Kidney (tissue), 13 donors: ENCODE measurements at regions not wholly inside any gene's neighbourhood (a gene's known extent, or its start where the extent isn't known, plus 50 kb on each side); places are given as distances from the start of the nearest gene placed in this dataset.

Source experiments
- DNase-seq, 5 donors: peaks; one replicate each; pipeline ENCODE4 v3.0.0-alpha.2; 2013 to 2020
- FAIRE-seq: peaks from 2 replicates; lab custom pipeline; 2012; peaks lifted over from hg19 to GRCh38; lab: Jason Lieb, UNC
- H3K27ac ChIP-seq, 2 donors: one replicate each; pipeline ENCODE4 v1.7.0; 2013; ENCODE audit warnings: low read depth in 2 of 2, low read length in 2 of 2, inconsistent platforms in 1 of 2
- H3K27me3 ChIP-seq: one replicate; pipeline ENCODE4 v1.7.1; 2013; ENCODE audit warnings: low read length, inconsistent platforms; ENCODE audit not compliant: control insufficient read depth, insufficient read depth
- H3K36me3 ChIP-seq, 3 donors: one replicate each; pipeline versions ENCODE4 v1.7.0 to v1.7.1; 2013; ENCODE audit warnings: low read length in 3 of 3, control low read depth in 1 of 3, inconsistent platforms in 1 of 3; ENCODE audit not compliant: insufficient read depth in 3 of 3, control insufficient read depth in 2 of 3
- H3K4me1 ChIP-seq, 3 donors: one replicate each; pipeline versions ENCODE4 v1.7.0 to v1.7.1; 2013; ENCODE audit warnings: low read length in 3 of 3, inconsistent platforms in 1 of 3, low read depth in 1 of 3; ENCODE audit not compliant: control insufficient read depth in 2 of 3, insufficient read depth in 2 of 3
- H3K4me3 ChIP-seq, 3 donors: one replicate each; pipeline versions ENCODE4 v1.7.0 to v1.8.1; 2013; ENCODE audit warnings: low read length in 3 of 3, control low read depth in 1 of 3, inconsistent platforms in 1 of 3
- H3K9ac ChIP-seq, 3 donors: one replicate each; pipeline versions ENCODE4 v1.7.0 to v1.7.1; 2013; ENCODE audit warnings: low read length in 3 of 3, control low read depth in 1 of 3, inconsistent platforms in 1 of 3
- H3K9me3 ChIP-seq, 3 donors: one replicate each; pipeline versions ENCODE4 v1.7.0 to v1.7.1; 2013; ENCODE audit warnings: low read length in 3 of 3, control low read depth in 1 of 3, inconsistent platforms in 1 of 3; ENCODE audit not compliant: control insufficient read depth in 2 of 3, insufficient read depth in 1 of 3
- intact Hi-C: fragments of 100-400 bp; cut with DNase I; formaldehyde crosslinking; loops from one replicate; pipeline ENCODE4 v1.11.1; 2022
- TF ChIP-seq, protein P1 (sequence below): IDR thresholded peaks from 3 replicates; pipeline ENCODE4 v1.5.1; 2012; ENCODE audit warnings: mild to moderate bottlenecking, moderate library complexity, borderline replicate concordance; ENCODE audit not compliant: insufficient read depth; ENCODE audit errors: extremely low read depth
- donor health status: control.
- donor health status: control.
- donor health status: control.
- donor health status: control.
- donor health status: control.
- donor health status: DM: yes; HTN: yes; CAD: no.
- donor health status: Normal renal cell carcinoma (clear cell type).

DNA sequence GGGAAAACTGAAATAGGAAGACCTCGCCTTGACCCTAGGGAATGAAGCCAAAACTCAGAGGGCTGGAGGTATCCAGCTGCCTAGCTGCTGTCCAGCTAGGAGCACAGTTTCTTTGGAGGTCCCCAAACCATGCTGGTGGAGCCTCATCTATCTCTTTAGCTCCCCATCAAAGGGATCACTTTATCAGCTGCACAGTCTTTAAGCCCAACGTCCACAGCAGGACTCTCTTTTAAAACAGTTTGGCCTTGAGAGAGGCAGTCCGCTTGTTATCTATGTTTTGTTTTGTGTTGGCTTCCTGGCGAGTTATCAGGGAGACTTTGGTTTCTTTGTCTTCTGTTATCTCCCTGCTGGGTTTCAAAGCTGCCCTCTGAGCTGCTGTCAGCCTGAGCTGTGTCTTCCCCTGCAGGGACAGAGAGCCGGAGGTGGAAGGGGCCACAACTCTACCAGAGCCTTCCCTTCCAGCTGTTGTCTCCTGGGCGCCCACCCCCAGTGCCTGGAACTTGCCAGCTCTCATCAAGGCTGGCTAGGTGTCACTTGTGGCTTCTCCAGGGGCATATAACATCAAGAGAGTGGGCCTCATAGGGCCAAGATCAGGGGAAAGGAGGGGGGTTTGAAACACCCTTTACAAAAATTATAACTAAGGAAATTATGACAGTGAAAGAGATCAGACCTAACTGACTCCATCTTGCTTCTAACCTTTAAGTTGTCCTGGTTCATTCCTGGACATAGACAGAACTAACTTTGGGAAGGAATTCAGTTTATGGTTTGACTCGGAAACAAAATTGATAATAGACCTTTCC is 61.4 kb upstream of the C15orf39 start:
- Histone ChIP-seq H3K9ac (no peak overlapping the region), H3K9me3 (peaks cover 0 to 31% (median 9%) of the 10 kb centered on the region in 3 donors), H3K27ac (no peak overlapping the region), H3K4me1 (no peaks in the 10 kb centered on the region), H3K36me3 (no peaks in the 10 kb centered on the region), H3K4me3 (no peak overlapping the region), H3K27me3 (no peaks in the 10 kb centered on the region)
- intact Hi-C loops, result no loop called here
- no peak for DNase-seq
- no peak for FAIRE-seq
- TF ChIP-seq, protein P1, sequence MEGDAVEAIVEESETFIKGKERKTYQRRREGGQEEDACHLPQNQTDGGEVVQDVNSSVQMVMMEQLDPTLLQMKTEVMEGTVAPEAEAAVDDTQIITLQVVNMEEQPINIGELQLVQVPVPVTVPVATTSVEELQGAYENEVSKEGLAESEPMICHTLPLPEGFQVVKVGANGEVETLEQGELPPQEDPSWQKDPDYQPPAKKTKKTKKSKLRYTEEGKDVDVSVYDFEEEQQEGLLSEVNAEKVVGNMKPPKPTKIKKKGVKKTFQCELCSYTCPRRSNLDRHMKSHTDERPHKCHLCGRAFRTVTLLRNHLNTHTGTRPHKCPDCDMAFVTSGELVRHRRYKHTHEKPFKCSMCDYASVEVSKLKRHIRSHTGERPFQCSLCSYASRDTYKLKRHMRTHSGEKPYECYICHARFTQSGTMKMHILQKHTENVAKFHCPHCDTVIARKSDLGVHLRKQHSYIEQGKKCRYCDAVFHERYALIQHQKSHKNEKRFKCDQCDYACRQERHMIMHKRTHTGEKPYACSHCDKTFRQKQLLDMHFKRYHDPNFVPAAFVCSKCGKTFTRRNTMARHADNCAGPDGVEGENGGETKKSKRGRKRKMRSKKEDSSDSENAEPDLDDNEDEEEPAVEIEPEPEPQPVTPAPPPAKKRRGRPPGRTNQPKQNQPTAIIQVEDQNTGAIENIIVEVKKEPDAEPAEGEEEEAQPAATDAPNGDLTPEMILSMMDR, result no peak

DNA sequence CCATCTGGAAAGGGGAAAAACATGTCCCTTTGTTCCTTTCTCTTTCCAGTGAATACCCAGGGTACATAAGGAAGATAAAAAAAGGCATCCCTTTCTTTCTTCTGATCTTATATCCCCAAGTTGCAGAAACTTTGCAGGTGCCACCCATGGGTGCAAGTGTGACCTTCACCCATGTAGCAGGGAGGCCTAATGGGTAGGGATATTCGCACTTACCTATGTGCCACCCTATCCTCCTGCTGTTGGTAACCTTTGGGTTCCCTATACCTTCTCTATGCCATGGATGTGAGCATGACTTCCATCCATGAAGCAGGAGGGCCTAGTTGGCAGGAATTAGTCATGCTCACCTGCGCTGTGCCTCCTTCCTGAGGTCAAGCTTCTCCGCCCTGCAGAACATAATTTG is 59.2 kb upstream of the C15orf39 start:
- Histone ChIP-seq H3K9ac (no peak overlapping the region), H3K36me3 (no peaks in the 10 kb centered on the region), H3K27me3 (no peaks in the 10 kb centered on the region), H3K27ac (no peak overlapping the region), H3K9me3 (peaks cover 0 to 31% (median 9%) of the 10 kb centered on the region in 3 donors), H3K4me3 (no peak overlapping the region), H3K4me1 (no peaks in the 10 kb centered on the region)
- no peak for FAIRE-seq
- no peak for DNase-seq
- intact Hi-C loops, result no loop called here
- TF ChIP-seq, protein P1, result no peak

DNA sequence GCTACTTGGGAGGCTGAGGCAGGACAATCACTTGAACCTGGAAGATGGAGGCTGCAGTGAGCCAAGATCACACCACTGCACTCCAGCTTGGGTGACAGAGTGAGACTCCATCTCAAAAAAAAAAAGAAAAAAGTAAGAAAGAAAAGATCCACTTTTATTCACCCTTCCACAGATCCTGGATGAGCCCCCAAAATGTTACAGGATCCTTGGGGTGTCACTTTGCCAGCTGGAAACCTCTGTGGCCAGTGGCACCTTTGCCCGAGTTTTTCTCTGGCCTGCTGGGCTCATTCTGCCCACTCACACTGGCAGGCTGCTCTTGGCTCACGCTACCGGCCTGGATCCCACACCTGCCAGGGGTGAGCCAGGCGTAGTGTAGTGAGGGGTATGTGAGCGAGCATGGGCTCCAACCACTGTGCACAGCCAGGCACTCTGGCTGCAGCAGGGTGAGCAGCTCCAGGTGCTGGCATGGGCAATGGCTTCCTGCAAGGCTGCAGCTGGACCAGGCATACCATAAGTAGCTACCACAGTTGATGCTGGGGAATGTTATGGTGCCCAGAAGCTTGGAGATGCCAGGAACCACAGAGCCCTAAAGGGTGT is 57.8 kb upstream of the C15orf39 start:
- no peak overlapping the region for H3K9ac ChIP-seq
- TF ChIP-seq, protein P1, result no peak
- H3K9me3 ChIP-seq, result peaks cover 0 to 31% (median 9%) of the 10 kb centered on the region in 3 donors
- H3K4me3 ChIP-seq, result no peak overlapping the region
- no peaks in the 10 kb centered on the region for H3K36me3 ChIP-seq
- no peaks in the 10 kb centered on the region for H3K27me3 ChIP-seq
- H3K27ac ChIP-seq, result no peak overlapping the region
- FAIRE-seq, result no peak
- DNase-seq, result peak in 1 of 5 donors; percentile 17
- intact Hi-C loops, result no loop called here
- H3K4me1 ChIP-seq, result no peaks in the 10 kb centered on the region
